ENCODE measurements at regions not wholly inside any gene's neighbourhood (a gene's known extent, or its start where the extent isn't known, plus 50 kb on each side); places are given as distances from the start of the nearest gene placed in this dataset.
"Not testable (repeated sequence)": the region's sequence is repeated elsewhere in the genome, so short reads cannot be mapped to it uniquely, and the experiment has no call there.

DNA sequence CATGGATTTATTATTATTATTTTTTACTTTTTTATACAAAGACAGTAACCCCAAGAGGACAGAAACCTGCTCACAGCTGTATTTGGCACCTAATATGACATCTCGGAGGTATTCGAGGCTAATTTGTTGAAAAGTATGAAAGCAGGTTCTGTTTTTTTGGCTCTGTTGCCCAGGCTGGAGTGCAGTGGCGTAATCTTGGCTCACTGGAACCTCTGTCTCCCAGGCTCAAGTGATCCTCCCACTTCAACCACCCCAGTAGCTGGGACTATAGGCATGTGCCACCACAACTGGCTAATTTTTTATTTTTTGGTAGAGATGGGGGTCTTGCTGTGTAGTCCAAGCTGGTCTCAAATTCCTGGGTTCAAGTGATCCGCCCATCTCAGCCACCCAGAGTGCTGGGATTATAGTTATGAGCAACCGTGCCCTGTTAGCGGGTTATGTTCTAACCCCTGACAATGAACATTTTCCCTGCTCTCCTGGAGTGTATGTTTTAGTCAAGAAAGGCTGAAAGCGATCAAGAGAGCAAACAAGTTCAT, 53.7 kb upstream of the ZNF217 start:
- Mint-ChIP-seq H3K27ac (no peak overlapping the region), H3K9me3 (no peaks in the 10 kb centered on the region), H3K4me1 (ENCODE audit: low read depth) (peaks cover 36% of the 10 kb centered on the region), H3K36me3 (ENCODE audit: low read depth) (no peaks in the 10 kb centered on the region), H3K4me3 (no peak overlapping the region), H3K27me3 (ENCODE audit: low read depth) (no peaks in the 10 kb centered on the region)
- intact Hi-C loops (cut with micrococcal nuclease), result no loop called here
- DNase-seq, result no peak
- CTCF ChIA-PET, result interaction anchor here (0.6 kb wide), 1 partner anchor 54 kb away, joined by 3 read pairs; no protein-coding TSS in a partner anchor

DNA sequence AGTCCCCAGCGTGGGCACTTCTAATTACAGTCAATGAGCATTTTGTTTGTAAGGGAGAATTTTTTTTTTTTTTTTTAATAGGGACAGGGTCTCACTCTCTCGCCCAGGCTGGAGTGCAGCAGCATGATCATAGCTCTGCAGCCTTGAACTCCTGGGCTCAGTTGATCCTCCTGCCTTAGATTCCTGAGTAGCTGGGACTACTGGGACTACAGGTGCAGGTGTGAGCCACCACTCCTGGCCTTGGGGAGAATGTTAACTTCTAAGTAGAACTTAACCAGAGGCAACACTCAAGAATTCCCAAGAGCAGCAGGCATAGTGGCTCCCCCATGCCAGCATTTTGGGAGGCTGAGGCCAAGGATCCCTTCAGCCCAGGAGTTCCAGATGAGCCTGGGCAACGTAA, 52.9 kb upstream of the ZNF217 start:
- CTCF ChIA-PET, result interaction anchor here (0.7 to 1.4 kb wide), 2 partner anchors 63 to 269 kb away, joined by 3 to 6 read pairs; no protein-coding TSS in a partner anchor
- no peak for DNase-seq
- Mint-ChIP-seq H3K27ac (no peak overlapping the region), H3K4me1 (ENCODE audit: low read depth) (peaks cover 35% of the 10 kb centered on the region), H3K36me3 (ENCODE audit: low read depth) (no peaks in the 10 kb centered on the region), H3K9me3 (no peaks in the 10 kb centered on the region), H3K4me3 (no peak overlapping the region), H3K27me3 (ENCODE audit: low read depth) (no peaks in the 10 kb centered on the region)
- intact Hi-C loops (cut with micrococcal nuclease), result no loop called here

DNA sequence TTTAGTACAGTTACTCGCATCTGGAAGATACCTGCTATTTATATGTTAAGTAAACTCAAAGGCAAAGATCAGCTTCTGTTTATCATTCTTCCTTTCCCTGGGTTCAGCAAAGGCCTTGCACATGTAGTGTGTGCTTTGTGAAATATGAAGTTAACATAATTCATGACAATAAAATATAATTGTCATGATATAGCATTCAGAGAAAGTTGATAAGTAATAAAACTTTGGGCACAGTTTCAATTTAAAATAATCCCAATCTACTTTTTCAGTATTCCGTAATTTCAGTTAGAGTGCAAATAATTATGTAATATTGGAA, 51.9 kb upstream of the ZNF217 start:
- peaks cover 40% of the 10 kb centered on the region for H3K4me1 Mint-ChIP-seq (ENCODE audit: low read depth)
- intact Hi-C loops (cut with micrococcal nuclease), result no loop called here
- CTCF ChIA-PET, result interaction anchor here (0.6 to 1.4 kb wide), 3 partner anchors 11 to 297 kb away, joined by 3 to 6 read pairs (median 3); no protein-coding TSS in a partner anchor
- no peak overlapping the region for H3K4me3 Mint-ChIP-seq
- DNase-seq, result no peak
- no peaks in the 10 kb centered on the region for H3K36me3 Mint-ChIP-seq (ENCODE audit: low read depth)
- H3K9me3 Mint-ChIP-seq, result no peaks in the 10 kb centered on the region
- no peaks in the 10 kb centered on the region for H3K27me3 Mint-ChIP-seq (ENCODE audit: low read depth)
- no peak overlapping the region for H3K27ac Mint-ChIP-seq

GRCh38 chr20:53644108-53644507, 50.5 kb upstream of the ZNF217 start:
- H3K9me3 Mint-ChIP-seq; H3K27ac Mint-ChIP-seq; H3K27me3 Mint-ChIP-seq (ENCODE audit: low read depth); H3K36me3 Mint-ChIP-seq (ENCODE audit: low read depth); DNase-seq; H3K4me3 Mint-ChIP-seq: not testable (repeated sequence)
- intact Hi-C loops (cut with micrococcal nuclease), result loop anchor here (5.0 kb wide), 1 partner anchor 198 kb away; no protein-coding TSS in a partner anchor
- peaks cover 40% of the 10 kb centered on the region for H3K4me1 Mint-ChIP-seq (ENCODE audit: low read depth)
- CTCF ChIA-PET, result interaction anchor here (1.3 kb wide), 1 partner anchor 16 kb away, joined by 3 read pairs; no protein-coding TSS in a partner anchor
